GM19043 (cell line): ENCODE measurements at regions not wholly inside any gene's neighbourhood (a gene's known extent, or its start where the extent isn't known, plus 50 kb on each side); places are given as distances from the start of the nearest gene placed in this dataset.

ENCODE experiments used
- ATAC-seq: cut with Tn5 transposase; IDR thresholded peaks from one replicate; pipeline ENCODE4 v1.9.1; 2021; ENCODE audit warnings: low read depth; ENCODE audit not compliant: unreplicated experiment

- peak; percentile 80 for ATAC-seq
Measured at GRCh38 chr6:16078064-16078463, 50.8 kb upstream of the MYLIP start.

- no peak for ATAC-seq
Measured at GRCh38 chr6:16069671-16070070, 59.2 kb upstream of the MYLIP start.

GRCh38 chr6:16069222-16069621, 59.7 kb upstream of the MYLIP start:
- no peak for ATAC-seq

GRCh38 chr6:16067568-16067967, 61.3 kb upstream of the MYLIP start:
- ATAC-seq, result no peak

- no peak for ATAC-seq
Measured at GRCh38 chr6:16064671-16065072, 64.2 kb upstream of the MYLIP start.

- no peak for ATAC-seq
Measured at GRCh38 chr6:16063580-16063979, 65.3 kb upstream of the MYLIP start.

- no peak for ATAC-seq
Measured at GRCh38 chr6:16061818-16062217, 67.1 kb upstream of the MYLIP start.

GRCh38 chr6:16060039-16060438, 68.8 kb upstream of the MYLIP start:
- ATAC-seq, result no peak

- no peak for ATAC-seq
Measured at GRCh38 chr6:16059496-16059895, 69.4 kb upstream of the MYLIP start.

GRCh38 chr6:16058929-16059345, 69.9 kb upstream of the MYLIP start:
- ATAC-seq, result no peak

- ATAC-seq, result no peak
Measured at GRCh38 chr6:16058201-16058928, 70.5 kb upstream of the MYLIP start.

GRCh38 chr6:16057446-16057845, 71.4 kb upstream of the MYLIP start:
- ATAC-seq, result no peak

GRCh38 chr6:16056263-16056870, 72.5 kb upstream of the MYLIP start:
- ATAC-seq, result no peak

- no peak for ATAC-seq
Measured at GRCh38 chr6:16055852-16056251, 73.0 kb upstream of the MYLIP start.

- ATAC-seq, result no peak
Measured at GRCh38 chr6:16049168-16049567, 79.7 kb upstream of the MYLIP start.

- ATAC-seq, result no peak
Measured at GRCh38 chr6:16048221-16048620, 80.7 kb upstream of the MYLIP start.

- no peak for ATAC-seq
Measured at GRCh38 chr6:16047435-16047990, 81.4 kb upstream of the MYLIP start.

GRCh38 chr6:16045238-16045637, 83.6 kb upstream of the MYLIP start:
- ATAC-seq, result no peak

- ATAC-seq, result no peak
Measured at GRCh38 chr6:16044211-16044643, 84.7 kb upstream of the MYLIP start.

- ATAC-seq, result peak; percentile 58
Measured at GRCh38 chr6:16043171-16044135, 85.4 kb upstream of the MYLIP start.

GRCh38 chr6:16042751-16043150, 86.1 kb upstream of the MYLIP start:
- ATAC-seq, result no peak
